ENCODE measurements at regions not wholly inside any gene's neighbourhood (a gene's known extent, or its start where the extent isn't known, plus 50 kb on each side); places are given as distances from the start of the nearest gene placed in this dataset.

GRCh38 chr9:88803546-88804253 is 187.6 kb upstream of the S1PR3 start:
- Histone ChIP-seq H3K9me2 (no peaks in the 10 kb centered on the region), H2AFZ (ENCODE audit: low read depth) (no peak overlapping the region), H3K9ac (no peak overlapping the region), H4K20me1 (ENCODE audit: insufficient read depth) (no peaks in the 10 kb centered on the region), H3F3A (replicated peaks; ENCODE audit: insufficient read depth) (peaks cover 7% of the 10 kb centered on the region), H3K4me2 (0 out of 2 replicates have a peak overlapping the region, but pooled peaks have one; percentile 5), H3K4me3 (ENCODE audit: low read depth in 2 of 2, low read length in 1 of 2) (no peak overlapping the region), H3K27me3 (ENCODE audit: insufficient read depth) (no peaks in the 10 kb centered on the region), H3K27ac (ENCODE audit: low read depth in 2 of 2, low read length in 1 of 2) (peak overlapping the region in 1 of 2 experiments; percentile 81; a peak in 2 of 4 replicates), H3K4me1 (ENCODE audit: control insufficient read depth in 1 of 2, insufficient read depth in 2 of 2, low read depth in 1 of 2, low read length in 1 of 2) (peaks cover 8 to 25% of the 10 kb centered on the region in 2 experiments; a peak in 3 of 4 replicates), H3K79me2 (ENCODE audit: insufficient read depth) (no peaks in the 10 kb centered on the region), H3K36me3 (replicated peaks in 1 of 2; ENCODE audit: control insufficient read depth in 1 of 2, insufficient read depth in 2 of 2, low read length in 1 of 2) (no peaks in the 10 kb centered on the region), H3K9me3 (no peaks in the 10 kb centered on the region)
- CTCF ChIA-PET: interaction anchor here (1.5 kb wide), 1 partner anchor 17 kb away, joined by 3 read pairs; no protein-coding TSS in a partner anchor
- DNase-seq: peak; percentile 64
- POLR2A ChIA-PET: interaction anchor here (0.6 kb wide), 1 partner anchor 236 kb away, joined by 3 read pairs; no protein-coding TSS in a partner anchor
- WGBS (ENCODE audit: low lambda C conversion rate): 56% methylated on average over 4 of the region's 4 CpGs
- peak; percentile 91 for TF ChIP-seq RCOR1 (IDR thresholded peaks at IDR 0.05; ENCODE audit: low read length)
- TF ChIP-seq ZBTB33 (IDR thresholded peaks at IDR 0.05; ENCODE audit: borderline replicate concordance, low read depth): no peak
- TF ChIP-seq USF1 (IDR thresholded peaks at IDR 0.05; ENCODE audit: borderline replicate concordance, low read depth): no peak
- peak; percentile 76 for TF ChIP-seq TCF12 (IDR thresholded peaks at IDR 0.05)
- no peak for TF ChIP-seq GABPA (IDR thresholded peaks at IDR 0.05; ENCODE audit: low read depth)
- TF ChIP-seq POLR2AphosphoS5 (IDR thresholded peaks at IDR 0.05; ENCODE audit: low read depth, low read length): no peak
- peak; percentile 37; the same call in 1 of the 2 replicates for TF ChIP-seq PBX3 (IDR thresholded peaks at IDR 0.05)
- peak; percentile 77 for TF ChIP-seq NFIC (IDR thresholded peaks at IDR 0.05; ENCODE audit: borderline replicate concordance)
- TF ChIP-seq EZH2phosphoT487 (IDR thresholded peaks at IDR 0.05; ENCODE audit: borderline replicate concordance, low read depth): no peak
- no peak for TF ChIP-seq YY1 (IDR thresholded peaks at IDR 0.05; ENCODE audit: low read depth)
- peak; percentile 59; the same call in 1 of the 2 replicates for TF ChIP-seq GATA2 (CRISPR knock-in tag; IDR thresholded peaks at IDR 0.05)
- no peak for TF ChIP-seq RXRA (IDR thresholded peaks at IDR 0.05; ENCODE audit: borderline replicate concordance, low read depth)
- TF ChIP-seq IRF3 (IDR thresholded peaks at IDR 0.05; ENCODE audit: low read depth, low read length): no peak
- no peak for TF ChIP-seq ELF1 (IDR thresholded peaks at IDR 0.05)
- peak; percentile 19; the same call in 1 of the 2 replicates for TF ChIP-seq RAD21 (IDR thresholded peaks at IDR 0.05; ENCODE audit: low read length)
- no peak for TF ChIP-seq REST (IDR thresholded peaks at IDR 0.05; ENCODE audit: low read depth, low read length)
- peak; percentile 19 to 83; a peak in 2 of 4 replicates for TF ChIP-seq EP300 (IDR thresholded peaks at IDR 0.05; ENCODE audit: borderline replicate concordance in 1 of 2, low read depth in 1 of 2, low read length in 1 of 2)
- TF ChIP-seq SMC3 (IDR thresholded peaks at IDR 0.05; ENCODE audit: low read depth, low read length): no peak
- TF ChIP-seq MAX (IDR thresholded peaks at IDR 0.05; ENCODE audit: low read depth): no peak
- TF ChIP-seq FOXJ3 (CRISPR knock-in tag; IDR thresholded peaks at IDR 0.05): no peak
- TF ChIP-seq NRF1 (IDR thresholded peaks at IDR 0.05; ENCODE audit: low read depth, low read length): no peak
- TF ChIP-seq FOXM1 (IDR thresholded peaks at IDR 0.05; ENCODE audit: low read depth): no peak
- TF ChIP-seq CHD2 (IDR thresholded peaks at IDR 0.05; ENCODE audit: low read length, partially characterized antibody): no peak
- no peak for TF ChIP-seq SIN3A (IDR thresholded peaks at IDR 0.05; ENCODE audit: borderline replicate concordance, low read depth, low read length)
- no peak for TF ChIP-seq JUND (IDR thresholded peaks at IDR 0.05)
- no peak for TF ChIP-seq TAF1 (IDR thresholded peaks at IDR 0.05; ENCODE audit: borderline replicate concordance, low read depth, low read length)
